SU-DHL-6 (cell line): ENCODE measurements at regions not wholly inside any gene's neighbourhood (a gene's known extent, or its start where the extent isn't known, plus 50 kb on each side); places are given as distances from the start of the nearest gene placed in this dataset.
"Not testable (repeated sequence)": the region's sequence is repeated elsewhere in the genome, so short reads cannot be mapped to it uniquely, and the experiment has no call there.

Experiments
- H2AFZ ChIP-seq: fragments of 200-600 bp; sonication (generic); 2 replicates; pipeline ENCODE4 v1.6.1; 2014; ENCODE audit warnings: low read depth, mild to moderate bottlenecking, moderate library complexity, mixed read lengths, antibody characterized with exemption, low read length; ENCODE audit not compliant: severe bottlenecking
- H3F3A ChIP-seq: fragments of 200-600 bp; shearing (Covaris generic); 2 replicates; pipeline ENCODE4 v1.6.0; 2016; ENCODE audit warnings: antibody characterized with exemption, mild to moderate bottlenecking; ENCODE audit not compliant: insufficient read depth
- H3K27ac ChIP-seq: fragments of 200-600 bp; sonication (generic); 2 replicates; pipeline ENCODE4 v1.5.1; 2016; ENCODE audit warnings: low read depth, mild to moderate bottlenecking, low read length, moderate library complexity, mixed read lengths
- H3K27me3 ChIP-seq: fragments of 200-600 bp; sonication (generic), shearing (Covaris generic); 2 replicates; pipeline ENCODE4 v1.6.0; 2014; ENCODE audit warnings: mild to moderate bottlenecking, low read length
- H3K36me3 ChIP-seq: fragments of 200-600 bp; sonication (generic); 2 replicates; pipeline ENCODE4 v1.6.1; 2014; ENCODE audit warnings: mild to moderate bottlenecking, low read length, mixed read lengths
- H3K4me2 ChIP-seq: fragments of 300-600, 200-600 bp; shearing (Covaris generic), sonication (generic); 2 replicates; pipeline ENCODE4 v1.6.0; 2014; ENCODE audit warnings: low read length, low read depth, mild to moderate bottlenecking; ENCODE audit not compliant: poor library complexity, severe bottlenecking
- H3K4me3 ChIP-seq: fragments of 200-600 bp; sonication (generic); 2 replicates; pipeline ENCODE4 v1.5.1; 2014; ENCODE audit warnings: antibody characterized with exemption, low read length, mild to moderate bottlenecking, mixed read lengths; ENCODE audit not compliant: insufficient read depth, poor library complexity, severe bottlenecking
- H3K79me2 ChIP-seq: fragments of 200-600 bp; sonication (generic); 2 replicates; pipeline ENCODE4 v1.6.1; 2014; ENCODE audit warnings: mild to moderate bottlenecking, low read length, moderate library complexity; ENCODE audit not compliant: insufficient read depth
- H3K9ac ChIP-seq: fragments of 200-600 bp; sonication (generic); 2 replicates; pipeline ENCODE4 v1.7.0; 2014; ENCODE audit warnings: mild to moderate bottlenecking, low read length
- H3K9me2 ChIP-seq: fragments of 200-600 bp; sonication (generic); replicated peaks from 2 replicates; pipeline ENCODE4 v1.6.1; 2014; ENCODE audit warnings: low read length; ENCODE audit not compliant: insufficient read depth
- H3K9me3 ChIP-seq: fragments of 200-600 bp; sonication (generic); 2 replicates; pipeline ENCODE4 v1.6.1; 2014; ENCODE audit warnings: low read length, mixed read lengths; ENCODE audit not compliant: insufficient read depth
- H4K20me1 ChIP-seq: fragments of 200-600 bp; sonication (generic); 2 replicates; pipeline ENCODE4 v1.6.1; 2014; ENCODE audit warnings: low read depth, mild to moderate bottlenecking, antibody characterized with exemption, low read length, moderate library complexity, mixed read lengths
- CTCF ChIP-seq: fragments of 200-600 bp; sonication (generic); IDR thresholded peaks from one replicate; pipeline ENCODE4 v1.5.1; 2017; ENCODE audit warnings: antibody characterized with exemption, mild to moderate bottlenecking, low read length, moderate library complexity; ENCODE audit not compliant: insufficient read depth, poor library complexity, severe bottlenecking
- EZH2phosphoT487 ChIP-seq: fragments of 200-600 bp; sonication (generic), shearing (Covaris generic); conservative IDR thresholded peaks from 2 replicates; pipeline ENCODE4 v1.6.1; 2018; ENCODE audit warnings: mild to moderate bottlenecking, antibody characterized with exemption, low read length, moderate library complexity, mixed read lengths

- TF ChIP-seq EZH2phosphoT487, result no peak
- no peak for TF ChIP-seq CTCF
- Histone ChIP-seq H3K4me2 (no peak overlapping the region), H3K9me2 (no peaks in the 10 kb centered on the region), H3K36me3 (no peaks in the 10 kb centered on the region), H3K9ac (no peak overlapping the region), H3K9me3 (peaks cover 11% of the 10 kb centered on the region; the same call in 1 of the 2 replicates), H3K27me3 (no peaks in the 10 kb centered on the region), H3K27ac (no peak overlapping the region), H3K4me3 (no peak overlapping the region), H3K79me2 (no peaks in the 10 kb centered on the region), H4K20me1 (no peaks in the 10 kb centered on the region), H3F3A (no peaks in the 10 kb centered on the region), H2AFZ (no peak overlapping the region)
Measured at GRCh38 chr5:13081116-13081515, 863.4 kb downstream of the DNAH5 start.

- not testable (repeated sequence) for H3K9me3 ChIP-seq, H3K27me3 ChIP-seq, H4K20me1 ChIP-seq, H3K4me3 ChIP-seq, H3K4me2 ChIP-seq, H3K9ac ChIP-seq, H3K27ac ChIP-seq, H3K79me2 ChIP-seq, H3K9me2 ChIP-seq, H3F3A ChIP-seq, H2AFZ ChIP-seq, H3K36me3 ChIP-seq
Measured at GRCh38 chr5:13072936-13073335, 871.6 kb downstream of the DNAH5 start.

- H3K9me2 ChIP-seq, result peaks cover 4% of the 10 kb centered on the region; the same call in 1 of the 2 replicates
- H2AFZ ChIP-seq, result no peak overlapping the region
- H3K79me2 ChIP-seq, result no peaks in the 10 kb centered on the region
- H3K9me3 ChIP-seq, result no peaks in the 10 kb centered on the region
- H4K20me1 ChIP-seq, result no peaks in the 10 kb centered on the region
- H3K27me3 ChIP-seq, result no peaks in the 10 kb centered on the region
- TF ChIP-seq EZH2phosphoT487 (no peak), CTCF (no peak)
- H3K27ac ChIP-seq, result no peak overlapping the region
- H3K36me3 ChIP-seq, result no peaks in the 10 kb centered on the region
- H3F3A ChIP-seq, result no peaks in the 10 kb centered on the region
- no peak overlapping the region for H3K4me3 ChIP-seq
- no peak overlapping the region for H3K9ac ChIP-seq
- no peak overlapping the region for H3K4me2 ChIP-seq
Measured at GRCh38 chr5:13063088-13063487, 881.4 kb downstream of the DNAH5 start.

GRCh38 chr5:13045897-13046551 lies 898.5 kb downstream of the DNAH5 start:
- Histone ChIP-seq H3K9me2 (no peaks in the 10 kb centered on the region), H3K9me3 (no peaks in the 10 kb centered on the region), H3F3A (no peaks in the 10 kb centered on the region), H3K4me2 (no peak overlapping the region), H2AFZ (no peak overlapping the region), H4K20me1 (no peaks in the 10 kb centered on the region), H3K27me3 (no peaks in the 10 kb centered on the region), H3K27ac (no peak overlapping the region), H3K36me3 (no peaks in the 10 kb centered on the region), H3K79me2 (no peaks in the 10 kb centered on the region), H3K4me3 (no peak overlapping the region), H3K9ac (no peak overlapping the region)
- no peak for TF ChIP-seq EZH2phosphoT487
